MCF 10A (cell line): ENCODE measurements at regions not wholly inside any gene's neighbourhood (a gene's known extent, or its start where the extent isn't known, plus 50 kb on each side); places are given as distances from the start of the nearest gene placed in this dataset.

Experiments used
- BruUV-seq: library from RNA; stranded (reverse); fragments of 400-500 nt; replicated peaks from 2 replicates; lab custom pipeline; 2021; lab: Mats Ljungman, UMichigan
- CTCF ChIA-PET: fragments of 300-600 bp; sonication (Branson Sonifier 250); formaldehyde crosslinking; extraction: SDS; loops from one replicate; lab custom pipeline; 2021; ENCODE audit warnings: antibody characterized with exemption, inconsistent platforms; lab: Yijun Ruan, JAX
- POLR2A ChIA-PET: fragments of 300-600, 350-650 bp; sonication (Branson Sonifier 250); formaldehyde crosslinking; extraction: SDS; loops from one replicate; lab custom pipeline; 2020; ENCODE audit warnings: antibody characterized with exemption, inconsistent platforms; lab: Yijun Ruan, JAX
- DNase-seq: peaks from one replicate; pipeline ENCODE4 v3.0.0-alpha.2; 2018; ENCODE audit not compliant: unreplicated experiment
- H3K27ac Mint-ChIP-seq: one replicate; pipeline ENCODE4 v1.8.0; 2022; ENCODE audit warnings: mild to moderate bottlenecking, low read depth, mixed read lengths; ENCODE audit not compliant: unreplicated experiment
- H3K27me3 Mint-ChIP-seq: one replicate; pipeline ENCODE4 v1.8.0; 2022; ENCODE audit warnings: mixed read lengths; ENCODE audit not compliant: insufficient read depth, unreplicated experiment
- H3K36me3 Mint-ChIP-seq: one replicate; pipeline ENCODE4 v1.8.0; 2022; ENCODE audit warnings: mild to moderate bottlenecking, moderate library complexity, mixed read lengths; ENCODE audit not compliant: insufficient read depth, unreplicated experiment
- H3K4me1 Mint-ChIP-seq: one replicate; pipeline ENCODE4 v1.8.0; 2022; ENCODE audit warnings: mixed read lengths; ENCODE audit not compliant: insufficient read depth, unreplicated experiment
- H3K4me3 Mint-ChIP-seq: one replicate; pipeline ENCODE4 v1.8.0; 2022; ENCODE audit warnings: mild to moderate bottlenecking, moderate library complexity, mixed read lengths; ENCODE audit not compliant: unreplicated experiment
- H3K9me3 Mint-ChIP-seq: one replicate; pipeline ENCODE4 v1.8.0; 2022; ENCODE audit warnings: mixed read lengths; ENCODE audit not compliant: unreplicated experiment
- CTCF ChIP-seq: fragments of 200-600 bp; IDR thresholded peaks from one replicate; pipeline ENCODE4 v1.8.0; 2022; ENCODE audit warnings: antibody characterized with exemption, mild to moderate bottlenecking; ENCODE audit not compliant: unreplicated experiment
- intact Hi-C: fragments of 100-400 bp; cut with micrococcal nuclease; formaldehyde crosslinking; loops from 2 replicates; pipeline ENCODE4 v1.14.1; 2022

- DNase-seq = no peak
- no peaks in the 10 kb centered on the region for H3K27me3 Mint-ChIP-seq
- no peaks in the 10 kb centered on the region for H3K4me1 Mint-ChIP-seq
- BruUV-seq = no TSS peak
- intact Hi-C loops = no loop called here
- POLR2A ChIA-PET = no interaction called here
- CTCF ChIA-PET = interaction anchor here (0.6 to 0.7 kb wide), 3 partner anchors 10 to 276 kb away, joined by 3 to 4 read pairs (median 3); no protein-coding TSS in a partner anchor
- H3K36me3 Mint-ChIP-seq = no peaks in the 10 kb centered on the region
- no peak overlapping the region for H3K4me3 Mint-ChIP-seq
- no peak for TF ChIP-seq CTCF
- no peaks in the 10 kb centered on the region for H3K9me3 Mint-ChIP-seq
- no peak overlapping the region for H3K27ac Mint-ChIP-seq
Observed at GRCh38 chr1:189084811-189085210, 1392.9 kb downstream of the BRINP3 start.

GRCh38 chr1:189103956-189104355, 1373.7 kb downstream of the BRINP3 start:
- Mint-ChIP-seq H3K27ac (no peak overlapping the region), H3K9me3 (peaks cover 7% of the 10 kb centered on the region), H3K4me3 (no peak overlapping the region), H3K36me3 (no peaks in the 10 kb centered on the region), H3K4me1 (no peaks in the 10 kb centered on the region), H3K27me3 (no peaks in the 10 kb centered on the region)
- BruUV-seq = no TSS peak
- TF ChIP-seq CTCF = no peak
- no peak for DNase-seq
- ChIA-PET POLR2A (no interaction called here), CTCF (no interaction called here)
- intact Hi-C loops = no loop called here

- POLR2A ChIA-PET = no interaction called here
- no peak for DNase-seq
- CTCF ChIA-PET = interaction anchor here (0.7 kb wide), 1 partner anchor 173 kb away, joined by 3 read pairs; no protein-coding TSS in a partner anchor
- no peak overlapping the region for H3K27ac Mint-ChIP-seq
- BruUV-seq = no TSS peak
- no peaks in the 10 kb centered on the region for H3K27me3 Mint-ChIP-seq
- intact Hi-C loops = no loop called here
- H3K4me3 Mint-ChIP-seq = no peak overlapping the region
- TF ChIP-seq CTCF = no peak
- peaks cover 3% of the 10 kb centered on the region for H3K4me1 Mint-ChIP-seq
- H3K36me3 Mint-ChIP-seq = no peaks in the 10 kb centered on the region
- H3K9me3 Mint-ChIP-seq = no peaks in the 10 kb centered on the region
Observed at GRCh38 chr1:189117072-189117770, 1360.4 kb downstream of the BRINP3 start.

- Mint-ChIP-seq H3K27me3 (no peaks in the 10 kb centered on the region), H3K27ac (no peak overlapping the region), H3K9me3 (peaks cover 17% of the 10 kb centered on the region), H3K4me1 (peaks cover 6% of the 10 kb centered on the region), H3K36me3 (no peaks in the 10 kb centered on the region), H3K4me3 (no peak overlapping the region)
- intact Hi-C loops = no loop called here
- no peak for TF ChIP-seq CTCF
- DNase-seq = no peak
- no TSS peak for BruUV-seq
- ChIA-PET POLR2A (no interaction called here), CTCF (no interaction called here)
Observed at GRCh38 chr1:189121941-189122340, 1355.7 kb downstream of the BRINP3 start.
